HEK293 (cell line): ENCODE measurements at regions not wholly inside any gene's neighbourhood (a gene's known extent, or its start where the extent isn't known, plus 50 kb on each side); places are given as distances from the start of the nearest gene placed in this dataset.

ENCODE experiments used
- CTCF ChIA-PET: fragments of 350-600 bp; formaldehyde crosslinking; extraction: SDS; loops from one replicate; lab custom pipeline; 2021; ENCODE audit warnings: antibody characterized with exemption; lab: Yijun Ruan, JAX
- POLR2A ChIA-PET: fragments of 300-600 bp; formaldehyde crosslinking; extraction: SDS; loops from one replicate; lab custom pipeline; 2020; ENCODE audit warnings: antibody characterized with exemption, inconsistent platforms; lab: Yijun Ruan, JAX
- H3K27ac ChIP-seq: fragments of 200-500 bp; sonication (Bioruptor generic); 2 replicates; pipeline ENCODE4 v1.5.1; 2014; ENCODE audit warnings: low read depth, low read length, control low read depth, inconsistent platforms; ENCODE audit errors: extremely low read depth
- H3K36me3 ChIP-seq, 2 experiments: fragments of 200-500 bp in 1 of 2; sonication (Bioruptor generic) in 1 of 2; 1 replicate in 1 of 2; 2 replicates in 1 of 2; pipeline ENCODE4 v1.5.1; 2014 to 2017; ENCODE audit warnings: inconsistent platforms in 2 of 2, low read length in 2 of 2; ENCODE audit not compliant: control insufficient read depth in 2 of 2, insufficient read depth in 1 of 2
- H3K4me1 ChIP-seq: fragments of 200-500 bp; sonication (Bioruptor generic); 2 replicates; pipeline ENCODE4 v1.5.1; 2014; ENCODE audit warnings: mild to moderate bottlenecking, low read length, inconsistent platforms; ENCODE audit not compliant: control insufficient read depth, insufficient read depth
- H3K4me3 ChIP-seq: 2 replicates; pipeline ENCODE4 v1.5.1; 2011; ENCODE audit warnings: low read depth, mild to moderate bottlenecking, control low read depth, low read length, moderate library complexity
- H3K9me3 ChIP-seq: fragments of 200-500 bp; sonication (Bioruptor generic); 2 replicates; pipeline ENCODE4 v1.5.1; 2014; ENCODE audit warnings: low read depth, low read length, inconsistent platforms; ENCODE audit not compliant: control insufficient read depth, insufficient read depth
- GLIS1 ChIP-seq: fragments of 450-650 bp; formaldehyde crosslinking; IDR thresholded peaks from 2 replicates; pipeline ENCODE4 v1.5.1; 2016; ENCODE audit warnings: missing biosample characterization, missing genetic modification characterization
- HOXD13 ChIP-seq: sonication (generic); formaldehyde crosslinking; IDR thresholded peaks from 2 replicates; pipeline ENCODE4 v1.8.0; 2022; ENCODE audit warnings: missing genetic modification reagents, borderline replicate concordance
- KLF7 ChIP-seq: fragments of 450-650 bp; formaldehyde crosslinking; IDR thresholded peaks from 2 replicates; pipeline ENCODE4 v1.5.1; 2016; ENCODE audit warnings: missing biosample characterization, missing genetic modification characterization, borderline replicate concordance
- TRIM28 ChIP-seq: IDR thresholded peaks from 2 replicates; pipeline ENCODE4 v1.6.1; 2011; ENCODE audit warnings: low read length, control low read depth, borderline replicate concordance
- WT1 ChIP-seq: fragments of 450-650 bp; formaldehyde crosslinking; IDR thresholded peaks from 2 replicates; pipeline ENCODE4 v1.5.1; 2016; ENCODE audit warnings: missing biosample characterization, missing genetic modification characterization
- ZBTB17 ChIP-seq: fragments of 450-650 bp; formaldehyde crosslinking; IDR thresholded peaks from 2 replicates; pipeline ENCODE4 v1.5.1; 2016; ENCODE audit warnings: missing biosample characterization, missing genetic modification characterization
- ZNF10 ChIP-seq: fragments of 450-650 bp; formaldehyde crosslinking; IDR thresholded peaks from 2 replicates; pipeline ENCODE4 v1.5.1; 2017; ENCODE audit warnings: missing biosample characterization, missing genetic modification characterization
- ZNF155 ChIP-seq: fragments of 450-650 bp; formaldehyde crosslinking; IDR thresholded peaks from 2 replicates; pipeline ENCODE4 v1.5.1; 2016; ENCODE audit warnings: missing biosample characterization, missing genetic modification characterization
- ZNF530 ChIP-seq: fragments of 450-650 bp; formaldehyde crosslinking; IDR thresholded peaks from 2 replicates; pipeline ENCODE4 v1.5.1; 2016; ENCODE audit warnings: low read depth, missing biosample characterization, missing genetic modification characterization
- ZNF623 ChIP-seq: fragments of 450-650 bp; formaldehyde crosslinking; IDR thresholded peaks from 2 replicates; pipeline ENCODE4 v1.5.1; 2016; ENCODE audit warnings: missing biosample characterization, missing genetic modification characterization
- TF ChIP-seq, protein P1 (sequence below): fragments of 450-650 bp; formaldehyde crosslinking; IDR thresholded peaks from 2 replicates; pipeline ENCODE4 v1.5.1; 2016; ENCODE audit warnings: missing biosample characterization, missing genetic modification characterization
- TF ChIP-seq, protein P2 (sequence below): fragments of 450-650 bp; formaldehyde crosslinking; IDR thresholded peaks from 2 replicates; pipeline ENCODE4 v1.5.1; 2016; ENCODE audit warnings: missing biosample characterization, missing genetic modification characterization
- TF ChIP-seq, protein P3 (sequence below): fragments of 450-650 bp; formaldehyde crosslinking; IDR thresholded peaks from 2 replicates; pipeline ENCODE4 v1.5.1; 2016; ENCODE audit warnings: missing biosample characterization, missing genetic modification characterization

DNA sequence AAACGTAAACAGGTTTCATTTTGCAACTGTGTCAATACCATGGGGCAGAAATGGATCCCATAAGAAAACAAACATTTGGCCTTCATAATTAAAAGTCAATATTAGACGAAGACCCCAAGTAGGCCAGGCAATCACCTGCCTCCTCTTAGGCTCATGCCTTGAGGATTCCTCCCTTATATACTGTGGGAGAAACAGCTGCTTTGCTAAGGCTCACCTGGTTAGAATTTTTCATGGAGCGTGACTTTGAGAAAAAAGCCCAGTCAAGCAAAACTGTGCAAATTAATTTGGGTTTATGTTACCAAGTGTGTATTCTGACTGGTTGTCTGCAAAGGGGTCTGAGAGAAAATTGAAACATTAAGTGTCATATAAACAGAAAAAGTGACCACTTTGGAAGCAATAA, 605.3 kb upstream of the USP24 start:
- Histone ChIP-seq H3K9me3 (no peaks in the 10 kb centered on the region), H3K36me3 (no peaks in the 10 kb centered on the region)
- CTCF ChIA-PET = no interaction called here
- TF ChIP-seq GLIS1 (tag by site-specific recombination) = peak; percentile 20; the same call in 1 of the 2 replicates
- no peak for TF ChIP-seq ZNF10 (tag by site-specific recombination)
- TF ChIP-seq TRIM28 = no peak
- TF ChIP-seq ZNF155 (tag by site-specific recombination) = no peak
- no peak for TF ChIP-seq ZNF623 (tag by site-specific recombination)
- TF ChIP-seq, protein P1, sequence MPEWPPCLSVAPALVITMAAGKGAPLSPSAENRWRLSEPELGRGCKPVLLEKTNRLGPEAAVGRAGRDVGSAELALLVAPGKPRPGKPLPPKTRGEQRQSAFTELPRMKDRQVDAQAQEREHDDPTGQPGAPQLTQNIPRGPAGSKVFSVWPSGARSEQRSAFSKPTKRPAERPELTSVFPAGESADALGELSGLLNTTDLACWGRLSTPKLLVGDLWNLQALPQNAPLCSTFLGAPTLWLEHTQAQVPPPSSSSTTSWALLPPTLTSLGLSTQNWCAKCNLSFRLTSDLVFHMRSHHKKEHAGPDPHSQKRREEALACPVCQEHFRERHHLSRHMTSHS (tag by site-specific recombination) = no peak
- TF ChIP-seq, protein P2, sequence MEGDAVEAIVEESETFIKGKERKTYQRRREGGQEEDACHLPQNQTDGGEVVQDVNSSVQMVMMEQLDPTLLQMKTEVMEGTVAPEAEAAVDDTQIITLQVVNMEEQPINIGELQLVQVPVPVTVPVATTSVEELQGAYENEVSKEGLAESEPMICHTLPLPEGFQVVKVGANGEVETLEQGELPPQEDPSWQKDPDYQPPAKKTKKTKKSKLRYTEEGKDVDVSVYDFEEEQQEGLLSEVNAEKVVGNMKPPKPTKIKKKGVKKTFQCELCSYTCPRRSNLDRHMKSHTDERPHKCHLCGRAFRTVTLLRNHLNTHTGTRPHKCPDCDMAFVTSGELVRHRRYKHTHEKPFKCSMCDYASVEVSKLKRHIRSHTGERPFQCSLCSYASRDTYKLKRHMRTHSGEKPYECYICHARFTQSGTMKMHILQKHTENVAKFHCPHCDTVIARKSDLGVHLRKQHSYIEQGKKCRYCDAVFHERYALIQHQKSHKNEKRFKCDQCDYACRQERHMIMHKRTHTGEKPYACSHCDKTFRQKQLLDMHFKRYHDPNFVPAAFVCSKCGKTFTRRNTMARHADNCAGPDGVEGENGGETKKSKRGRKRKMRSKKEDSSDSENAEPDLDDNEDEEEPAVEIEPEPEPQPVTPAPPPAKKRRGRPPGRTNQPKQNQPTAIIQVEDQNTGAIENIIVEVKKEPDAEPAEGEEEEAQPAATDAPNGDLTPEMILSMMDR (tag by site-specific recombination) = no peak
- peak; percentile 41; the same call in 1 of the 2 replicates for TF ChIP-seq WT1 (tag by site-specific recombination)
- TF ChIP-seq, all 188 proteins: peak for 2
- POLR2A ChIA-PET = no interaction called here
- Histone ChIP-seq H3K4me3 (no peak overlapping the region), H3K4me1 (peaks cover 14% of the 10 kb centered on the region), H3K27ac (no peak overlapping the region)

DNA sequence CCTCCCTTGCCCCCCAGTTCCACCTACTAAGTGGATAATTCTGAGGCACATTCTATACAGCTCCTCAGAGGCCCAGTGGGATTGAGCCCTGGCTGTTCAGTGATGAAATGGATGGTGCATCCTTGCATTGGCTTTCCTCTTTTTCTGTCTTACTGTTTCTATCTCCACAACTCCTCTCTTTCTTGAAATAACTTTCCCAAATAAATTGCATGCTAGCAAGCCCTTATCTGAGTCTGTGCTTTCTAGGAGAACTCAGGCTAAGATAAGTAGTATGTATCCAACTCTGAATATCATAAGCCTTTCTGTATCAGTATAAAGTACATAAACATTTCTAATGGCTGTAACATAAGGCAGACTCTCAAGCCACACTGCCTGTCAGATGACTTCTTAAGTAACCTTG, 603.8 kb upstream of the USP24 start:
- Histone ChIP-seq H3K27ac (no peak overlapping the region), H3K36me3 (no peaks in the 10 kb centered on the region), H3K9me3 (no peaks in the 10 kb centered on the region), H3K4me1 (peaks cover 14% of the 10 kb centered on the region), H3K4me3 (no peak overlapping the region)
- TF ChIP-seq HOXD13 (CRISPR knock-in tag) (no peak), ZBTB17 (peak; percentile 49; the same call in 1 of the 2 replicates)
- TF ChIP-seq, protein P3, sequence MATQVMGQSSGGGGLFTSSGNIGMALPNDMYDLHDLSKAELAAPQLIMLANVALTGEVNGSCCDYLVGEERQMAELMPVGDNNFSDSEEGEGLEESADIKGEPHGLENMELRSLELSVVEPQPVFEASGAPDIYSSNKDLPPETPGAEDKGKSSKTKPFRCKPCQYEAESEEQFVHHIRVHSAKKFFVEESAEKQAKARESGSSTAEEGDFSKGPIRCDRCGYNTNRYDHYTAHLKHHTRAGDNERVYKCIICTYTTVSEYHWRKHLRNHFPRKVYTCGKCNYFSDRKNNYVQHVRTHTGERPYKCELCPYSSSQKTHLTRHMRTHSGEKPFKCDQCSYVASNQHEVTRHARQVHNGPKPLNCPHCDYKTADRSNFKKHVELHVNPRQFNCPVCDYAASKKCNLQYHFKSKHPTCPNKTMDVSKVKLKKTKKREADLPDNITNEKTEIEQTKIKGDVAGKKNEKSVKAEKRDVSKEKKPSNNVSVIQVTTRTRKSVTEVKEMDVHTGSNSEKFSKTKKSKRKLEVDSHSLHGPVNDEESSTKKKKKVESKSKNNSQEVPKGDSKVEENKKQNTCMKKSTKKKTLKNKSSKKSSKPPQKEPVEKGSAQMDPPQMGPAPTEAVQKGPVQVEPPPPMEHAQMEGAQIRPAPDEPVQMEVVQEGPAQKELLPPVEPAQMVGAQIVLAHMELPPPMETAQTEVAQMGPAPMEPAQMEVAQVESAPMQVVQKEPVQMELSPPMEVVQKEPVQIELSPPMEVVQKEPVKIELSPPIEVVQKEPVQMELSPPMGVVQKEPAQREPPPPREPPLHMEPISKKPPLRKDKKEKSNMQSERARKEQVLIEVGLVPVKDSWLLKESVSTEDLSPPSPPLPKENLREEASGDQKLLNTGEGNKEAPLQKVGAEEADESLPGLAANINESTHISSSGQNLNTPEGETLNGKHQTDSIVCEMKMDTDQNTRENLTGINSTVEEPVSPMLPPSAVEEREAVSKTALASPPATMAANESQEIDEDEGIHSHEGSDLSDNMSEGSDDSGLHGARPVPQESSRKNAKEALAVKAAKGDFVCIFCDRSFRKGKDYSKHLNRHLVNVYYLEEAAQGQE (tag by site-specific recombination) = no peak
- CTCF ChIA-PET = interaction anchor here (0.7 kb wide), 1 partner anchor 876 kb away, joined by 3 read pairs; no protein-coding TSS in a partner anchor
- POLR2A ChIA-PET = no interaction called here

DNA sequence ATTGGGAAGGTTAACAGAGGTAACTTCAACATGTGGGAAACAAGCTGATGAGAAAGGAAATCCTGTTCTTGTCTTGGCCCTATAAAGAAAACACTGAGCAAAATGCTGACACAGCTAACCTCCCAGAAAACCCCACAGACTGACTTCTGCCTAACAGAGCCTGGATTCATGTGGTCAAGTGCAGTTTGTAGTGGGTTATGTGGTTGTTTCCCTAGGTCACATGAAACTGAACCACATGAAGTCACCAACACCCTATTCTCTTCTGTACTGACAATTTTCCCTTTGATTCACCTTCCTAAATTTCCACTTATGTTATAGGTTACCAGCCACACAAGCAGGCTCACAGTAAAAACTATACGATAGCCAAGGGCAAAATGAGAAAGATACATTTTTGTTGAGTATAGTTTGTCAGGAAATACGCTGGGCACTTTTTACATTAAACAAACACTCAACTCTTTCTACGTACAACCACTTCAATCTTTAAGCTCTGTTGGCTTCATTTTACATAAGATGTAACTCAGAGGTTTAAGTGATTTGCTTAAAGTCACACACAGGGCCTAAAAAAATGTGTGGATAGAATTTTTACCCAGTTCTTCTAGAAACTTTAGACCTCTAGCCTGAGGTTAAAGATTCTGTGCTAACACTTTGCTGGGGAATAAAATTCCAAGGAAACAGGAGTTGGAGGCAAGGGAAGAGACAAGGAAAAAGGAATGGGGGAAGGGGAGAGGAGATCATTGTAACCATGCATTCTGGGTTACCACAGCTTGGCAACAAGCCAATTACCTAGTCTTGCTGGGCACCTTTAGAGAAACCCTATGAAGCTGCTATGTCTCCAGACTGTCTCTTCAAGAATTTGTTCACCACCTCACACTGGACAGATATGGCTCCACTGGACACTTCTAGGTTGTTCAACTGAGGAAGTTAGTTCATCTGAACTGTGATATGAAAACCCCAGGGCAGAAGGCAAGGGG, 601.6 kb upstream of the USP24 start:
- ChIA-PET CTCF (no interaction called here), POLR2A (interaction anchor here (0.5 kb wide), 1 partner anchor 20 kb away, joined by 3 read pairs; no protein-coding TSS in a partner anchor)
- no peaks in the 10 kb centered on the region for H3K36me3 ChIP-seq
- H3K27ac ChIP-seq = no peak overlapping the region; the same call in 1 of the 2 replicates
- no peaks in the 10 kb centered on the region for H3K9me3 ChIP-seq
- no peak overlapping the region for H3K4me3 ChIP-seq
- peak; percentile 62; the same call in 1 of the 2 replicates for TF ChIP-seq TRIM28
- TF ChIP-seq ZNF530 (tag by site-specific recombination) = no peak
- TF ChIP-seq KLF7 (tag by site-specific recombination) = no peak
- H3K4me1 ChIP-seq = peaks cover 7% of the 10 kb centered on the region
